ENCODE measurements at regions not wholly inside any gene's neighbourhood (a gene's known extent, or its start where the extent isn't known, plus 50 kb on each side); places are given as distances from the start of the nearest gene placed in this dataset.

DNA sequence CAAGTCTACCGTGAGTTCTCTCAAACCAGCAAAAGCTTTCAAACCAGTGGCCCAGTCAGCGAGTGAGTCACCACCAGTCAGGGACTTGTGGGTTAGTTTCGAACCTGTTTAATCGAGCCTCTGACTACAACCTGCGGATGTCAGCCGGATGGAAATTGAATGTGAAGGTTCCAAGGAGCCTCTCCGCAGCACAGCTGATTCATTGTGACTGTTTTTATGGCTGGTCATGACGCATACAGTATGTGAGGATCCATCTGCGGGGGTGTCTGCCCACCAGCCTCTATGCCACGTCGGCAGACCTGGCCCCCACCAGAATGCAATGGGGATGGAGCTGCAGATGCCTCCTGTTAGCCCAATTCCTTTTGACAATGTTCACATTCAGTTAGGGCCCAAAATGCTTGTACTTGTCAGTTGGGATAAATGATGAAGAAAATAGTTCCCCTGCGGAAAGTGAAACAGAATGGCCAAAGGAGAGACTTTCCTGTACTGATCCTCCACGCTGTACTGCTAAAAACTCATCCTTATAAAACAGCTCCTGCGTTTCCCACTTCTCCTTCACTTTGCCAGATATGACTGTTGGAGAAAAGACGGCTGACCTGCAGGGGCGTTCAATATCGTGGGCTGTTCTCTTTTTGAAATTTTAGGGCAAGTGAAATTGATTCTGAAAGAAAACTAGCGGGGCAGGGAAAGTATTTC, 206.6 kb downstream of the TFAP2B start:
- in situ Hi-C loops (cut with MboI; ENCODE audit: low sequenced_read_pairs, unreplicated experiment) = no loop called here
- DNase-seq (ENCODE audit: low spot score) = no peak
- TF ChIP-seq CTCF (IDR thresholded peaks at IDR 0.05; ENCODE audit: borderline replicate concordance, control extremely low read depth, extremely low read depth, insufficient read depth, missing control alignments) = no peak

GRCh38 chr6:51027283-51028065, 208.8 kb downstream of the TFAP2B start:
- DNase-seq (ENCODE audit: low spot score) = no peak
- in situ Hi-C loops (cut with MboI; ENCODE audit: low sequenced_read_pairs, unreplicated experiment) = no loop called here
- no peak for TF ChIP-seq CTCF (IDR thresholded peaks at IDR 0.05; ENCODE audit: borderline replicate concordance, control extremely low read depth, extremely low read depth, insufficient read depth, missing control alignments)

DNA sequence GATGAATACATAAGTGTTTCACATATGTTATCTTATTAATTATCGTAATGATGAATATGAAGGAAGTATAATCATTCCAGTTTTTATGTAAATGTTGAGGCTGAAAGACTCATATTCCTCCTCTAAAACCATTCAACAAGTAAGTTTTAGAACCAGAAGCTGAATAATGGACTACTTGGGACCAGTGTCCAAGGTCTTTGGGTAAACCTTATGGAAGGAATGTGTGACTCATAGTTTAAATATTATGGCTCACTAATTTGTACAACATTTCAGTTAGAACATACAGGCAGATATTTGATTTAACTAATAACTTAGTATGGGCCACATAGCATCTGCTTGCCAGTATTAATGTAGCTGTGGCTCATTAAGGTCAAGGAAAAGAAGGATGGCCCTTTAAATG, 209.6 kb downstream of the TFAP2B start:
- in situ Hi-C loops (cut with MboI; ENCODE audit: low sequenced_read_pairs, unreplicated experiment) = no loop called here
- DNase-seq (ENCODE audit: low spot score) = no peak
- TF ChIP-seq CTCF (IDR thresholded peaks at IDR 0.05; ENCODE audit: borderline replicate concordance, control extremely low read depth, extremely low read depth, insufficient read depth, missing control alignments) = no peak

DNA sequence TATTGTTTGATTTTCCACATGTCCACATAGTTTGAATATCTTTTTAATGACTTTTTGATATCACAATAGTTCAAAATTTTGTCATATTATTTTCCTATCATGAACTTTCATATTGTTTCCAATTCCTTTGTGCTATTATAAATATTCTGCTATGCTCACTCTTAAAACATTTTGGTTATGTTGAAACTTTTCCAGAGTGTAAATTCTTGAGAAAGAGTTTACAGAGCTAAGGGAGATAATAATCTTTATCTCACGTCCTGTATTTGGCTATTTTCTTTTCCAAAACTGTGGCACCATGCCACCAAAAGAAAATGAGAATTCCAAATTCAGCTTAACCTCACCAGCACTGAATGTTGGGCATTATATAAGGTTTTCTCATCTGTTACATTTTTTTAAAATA, 210.9 kb downstream of the TFAP2B start:
- in situ Hi-C loops (cut with MboI; ENCODE audit: low sequenced_read_pairs, unreplicated experiment) = no loop called here
- no peak for DNase-seq (ENCODE audit: low spot score)
- no peak for TF ChIP-seq CTCF (IDR thresholded peaks at IDR 0.05; ENCODE audit: borderline replicate concordance, control extremely low read depth, extremely low read depth, insufficient read depth, missing control alignments)

DNA sequence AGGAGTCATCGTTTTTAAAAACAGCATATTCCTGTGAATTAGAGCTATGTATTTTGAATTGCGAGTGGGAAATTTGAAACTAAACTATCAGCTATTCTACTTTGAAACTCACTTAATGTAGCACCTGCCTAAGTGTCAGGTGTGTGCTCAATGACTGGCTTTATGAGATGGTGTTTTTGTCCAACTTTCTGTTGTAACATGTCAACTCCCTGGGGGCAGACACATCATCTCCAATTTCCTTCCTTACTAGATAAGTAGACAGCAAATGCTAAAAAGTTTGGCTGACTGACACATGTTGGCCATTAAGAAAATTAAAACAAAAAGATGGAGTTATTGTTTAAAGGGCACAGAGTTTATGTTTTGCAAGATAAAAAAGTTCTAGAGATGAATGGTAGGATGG, 226.9 kb downstream of the TFAP2B start:
- in situ Hi-C loops (cut with MboI; ENCODE audit: low sequenced_read_pairs, unreplicated experiment) = no loop called here
- no peak for DNase-seq (ENCODE audit: low spot score)
- no peak for TF ChIP-seq CTCF (IDR thresholded peaks at IDR 0.05; ENCODE audit: borderline replicate concordance, control extremely low read depth, extremely low read depth, insufficient read depth, missing control alignments)

GRCh38 chr6:51049288-51049982, 230.8 kb downstream of the TFAP2B start:
- no peak for TF ChIP-seq CTCF (IDR thresholded peaks at IDR 0.05; ENCODE audit: borderline replicate concordance, control extremely low read depth, extremely low read depth, insufficient read depth, missing control alignments)
- in situ Hi-C loops (cut with MboI; ENCODE audit: low sequenced_read_pairs, unreplicated experiment) = no loop called here
- DNase-seq (ENCODE audit: low spot score) = no peak

Data from GM13976 (cell line).